ENCODE measurements at regions not wholly inside any gene's neighbourhood (a gene's known extent, or its start where the extent isn't known, plus 50 kb on each side); places are given as distances from the start of the nearest gene placed in this dataset.

DNA sequence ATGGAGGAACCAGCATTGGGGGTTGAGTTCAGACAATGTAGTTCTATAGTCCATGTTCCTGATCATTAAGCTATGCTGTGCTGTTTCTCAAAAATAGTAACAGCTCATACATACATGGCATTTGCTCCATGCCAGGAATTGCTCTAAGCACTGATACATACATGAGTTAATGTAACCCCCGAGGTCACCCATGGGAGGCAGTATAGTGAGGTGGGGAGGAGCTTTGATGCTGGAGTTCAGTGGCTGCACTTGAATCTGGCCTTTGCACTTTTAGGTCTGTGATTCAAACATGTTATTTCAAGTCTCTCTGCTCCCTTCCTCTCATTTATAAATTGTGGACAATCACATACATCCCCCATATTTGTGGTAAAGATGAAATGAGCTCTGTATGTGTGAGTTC is 223.1 kb upstream of the WSB1 start:
- TF ChIP-seq, protein P1, sequence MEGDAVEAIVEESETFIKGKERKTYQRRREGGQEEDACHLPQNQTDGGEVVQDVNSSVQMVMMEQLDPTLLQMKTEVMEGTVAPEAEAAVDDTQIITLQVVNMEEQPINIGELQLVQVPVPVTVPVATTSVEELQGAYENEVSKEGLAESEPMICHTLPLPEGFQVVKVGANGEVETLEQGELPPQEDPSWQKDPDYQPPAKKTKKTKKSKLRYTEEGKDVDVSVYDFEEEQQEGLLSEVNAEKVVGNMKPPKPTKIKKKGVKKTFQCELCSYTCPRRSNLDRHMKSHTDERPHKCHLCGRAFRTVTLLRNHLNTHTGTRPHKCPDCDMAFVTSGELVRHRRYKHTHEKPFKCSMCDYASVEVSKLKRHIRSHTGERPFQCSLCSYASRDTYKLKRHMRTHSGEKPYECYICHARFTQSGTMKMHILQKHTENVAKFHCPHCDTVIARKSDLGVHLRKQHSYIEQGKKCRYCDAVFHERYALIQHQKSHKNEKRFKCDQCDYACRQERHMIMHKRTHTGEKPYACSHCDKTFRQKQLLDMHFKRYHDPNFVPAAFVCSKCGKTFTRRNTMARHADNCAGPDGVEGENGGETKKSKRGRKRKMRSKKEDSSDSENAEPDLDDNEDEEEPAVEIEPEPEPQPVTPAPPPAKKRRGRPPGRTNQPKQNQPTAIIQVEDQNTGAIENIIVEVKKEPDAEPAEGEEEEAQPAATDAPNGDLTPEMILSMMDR (conservative IDR thresholded peaks at IDR 0.05; ENCODE audit: low read depth, low read length): no peak
- no peak for TF ChIP-seq EZH2phosphoT487 (IDR thresholded peaks at IDR 0.05; ENCODE audit: borderline replicate concordance, low read length)
